Lower leg skin (tissue), 4 donors: ENCODE measurements at regions not wholly inside any gene's neighbourhood (a gene's known extent, or its start where the extent isn't known, plus 50 kb on each side); places are given as distances from the start of the nearest gene placed in this dataset.

ENCODE experiments used
- DNase-seq, 2 donors: peaks; one replicate each; pipeline ENCODE4 v3.0.0-alpha.2; 2019; ENCODE audit warnings: low spot score in 2 of 2
- H3K4me3 ChIP-seq: fragments of 200-600 bp; sonication (generic); 2 replicates; pipeline ENCODE4 v1.5.1; 2017; ENCODE audit warnings: mild to moderate bottlenecking, low read depth; ENCODE audit not compliant: poor library complexity, severe bottlenecking
- POLR2A ChIP-seq, 2 donors: fragments of 450-650 bp; IDR thresholded peaks; one replicate each; pipeline ENCODE4 v1.6.1; 2016 to 2017; ENCODE audit warnings: antibody characterized with exemption in 2 of 2, mild to moderate bottlenecking in 1 of 2, moderate library complexity in 1 of 2
- WGBS, 2 donors: methylation state at CpG; one replicate each; pipeline ENCODE4 v1.1.5; 2018; 5-methylcytosine and 5-hydroxymethylcytosine counted together
- intact Hi-C: fragments of 100-400 bp; cut with DNase I; formaldehyde crosslinking; loops from one replicate; pipeline ENCODE4 v1.15.0; 2023; ENCODE audit warnings: low total_unique reads
- TF ChIP-seq, protein P1 (sequence below), 3 donors: fragments of 450-650 bp; IDR thresholded peaks; one replicate each; pipeline ENCODE4 v1.5.1; 2016; ENCODE audit warnings: antibody characterized with exemption in 3 of 3, mild to moderate bottlenecking in 3 of 3, moderate library complexity in 2 of 3

DNA sequence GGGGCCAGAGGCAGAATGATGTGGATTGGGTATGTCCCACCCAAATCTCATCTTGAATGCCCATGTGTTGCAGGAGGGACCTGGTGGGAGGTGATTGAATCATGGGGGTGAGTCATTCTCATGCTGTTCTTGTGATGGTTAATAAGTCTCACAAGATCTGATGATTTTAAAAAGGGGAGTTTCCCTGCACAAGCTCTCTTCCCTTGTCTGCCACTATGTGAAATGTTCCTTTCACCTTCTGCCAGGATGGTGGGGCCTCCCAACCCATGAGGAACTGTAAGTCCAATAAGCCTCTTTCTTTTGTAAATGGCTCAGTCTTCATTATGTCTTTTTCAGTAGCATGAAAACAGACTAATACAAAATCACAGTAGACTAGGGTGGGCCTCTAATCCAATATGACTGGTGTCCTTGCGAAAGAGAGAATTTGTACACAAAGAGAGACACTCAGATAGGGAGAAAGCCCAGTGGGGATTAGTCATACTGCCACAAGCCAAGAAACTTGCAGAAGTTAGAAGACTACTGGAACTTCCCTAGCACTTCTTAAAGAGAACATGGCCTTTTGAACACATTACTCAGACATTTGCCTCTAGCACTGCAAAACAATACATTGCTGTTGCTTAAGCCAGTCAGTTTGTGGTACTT is 68.4 kb downstream of the ANXA1 start:
- 39 to 47% methylated on average over 1 of the region's 1 CpG for WGBS, 2 donors
- no peak for TF ChIP-seq POLR2A (IDR thresholded peaks at IDR 0.05)
- TF ChIP-seq, protein P1, sequence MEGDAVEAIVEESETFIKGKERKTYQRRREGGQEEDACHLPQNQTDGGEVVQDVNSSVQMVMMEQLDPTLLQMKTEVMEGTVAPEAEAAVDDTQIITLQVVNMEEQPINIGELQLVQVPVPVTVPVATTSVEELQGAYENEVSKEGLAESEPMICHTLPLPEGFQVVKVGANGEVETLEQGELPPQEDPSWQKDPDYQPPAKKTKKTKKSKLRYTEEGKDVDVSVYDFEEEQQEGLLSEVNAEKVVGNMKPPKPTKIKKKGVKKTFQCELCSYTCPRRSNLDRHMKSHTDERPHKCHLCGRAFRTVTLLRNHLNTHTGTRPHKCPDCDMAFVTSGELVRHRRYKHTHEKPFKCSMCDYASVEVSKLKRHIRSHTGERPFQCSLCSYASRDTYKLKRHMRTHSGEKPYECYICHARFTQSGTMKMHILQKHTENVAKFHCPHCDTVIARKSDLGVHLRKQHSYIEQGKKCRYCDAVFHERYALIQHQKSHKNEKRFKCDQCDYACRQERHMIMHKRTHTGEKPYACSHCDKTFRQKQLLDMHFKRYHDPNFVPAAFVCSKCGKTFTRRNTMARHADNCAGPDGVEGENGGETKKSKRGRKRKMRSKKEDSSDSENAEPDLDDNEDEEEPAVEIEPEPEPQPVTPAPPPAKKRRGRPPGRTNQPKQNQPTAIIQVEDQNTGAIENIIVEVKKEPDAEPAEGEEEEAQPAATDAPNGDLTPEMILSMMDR (IDR thresholded peaks at IDR 0.05): no peak
- intact Hi-C loops: no loop called here
- peak in 1 of 2 donors; percentile 32 for DNase-seq
- no peak overlapping the region for H3K4me3 ChIP-seq

DNA sequence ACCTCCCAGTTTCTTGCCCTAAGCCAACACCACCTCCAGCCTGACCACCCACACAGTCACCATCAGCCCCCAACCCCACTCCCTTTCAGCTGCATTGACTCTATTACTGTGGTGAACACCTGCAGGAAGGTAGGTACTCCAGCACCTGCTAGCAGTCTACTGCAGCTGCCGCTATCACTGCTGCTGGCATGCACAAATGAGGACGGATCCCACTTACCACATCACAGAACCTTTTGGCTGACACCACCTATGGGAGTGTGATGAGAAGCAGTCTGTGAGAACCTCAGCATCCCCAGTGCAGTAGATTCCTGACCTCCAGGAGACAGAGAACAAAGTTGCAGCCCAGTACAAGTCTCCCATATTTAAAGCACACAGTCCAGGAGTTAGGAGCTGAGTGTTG is 71.9 kb downstream of the ANXA1 start:
- no peak for TF ChIP-seq POLR2A (IDR thresholded peaks at IDR 0.05)
- TF ChIP-seq, protein P1 (IDR thresholded peaks at IDR 0.05): no peak
- no peak for DNase-seq
- H3K4me3 ChIP-seq: no peak overlapping the region
- WGBS, 2 donors: 72 to 79% methylated on average over 2 of the region's 2 CpGs
- intact Hi-C loops: no loop called here

DNA sequence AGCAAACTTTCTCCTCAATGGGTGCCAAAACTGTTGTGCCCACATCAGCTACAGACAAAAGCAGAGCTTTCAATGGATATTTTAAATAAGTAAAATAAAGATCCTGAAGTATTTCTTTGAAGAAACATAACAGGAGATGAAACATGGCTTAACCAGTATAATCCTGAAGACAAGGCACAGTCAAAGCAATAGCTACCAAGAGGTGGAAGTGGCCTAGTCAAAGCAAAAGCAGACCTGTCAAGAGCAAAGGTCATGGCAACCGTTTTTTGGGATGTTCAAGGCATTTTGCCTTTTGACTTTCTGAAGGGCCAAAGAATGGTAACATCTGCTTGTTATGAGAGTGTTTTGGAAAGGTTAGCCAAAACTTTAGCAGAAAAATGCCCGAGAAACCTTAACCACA is 77.9 kb downstream of the ANXA1 start:
- no peak for DNase-seq
- WGBS, 2 donors: 49 to 60% methylated on average over 2 of the region's 2 CpGs
- intact Hi-C loops: no loop called here
- no peak overlapping the region for H3K4me3 ChIP-seq
- TF ChIP-seq POLR2A (IDR thresholded peaks at IDR 0.05): no peak
- TF ChIP-seq, protein P1 (IDR thresholded peaks at IDR 0.05): no peak

DNA sequence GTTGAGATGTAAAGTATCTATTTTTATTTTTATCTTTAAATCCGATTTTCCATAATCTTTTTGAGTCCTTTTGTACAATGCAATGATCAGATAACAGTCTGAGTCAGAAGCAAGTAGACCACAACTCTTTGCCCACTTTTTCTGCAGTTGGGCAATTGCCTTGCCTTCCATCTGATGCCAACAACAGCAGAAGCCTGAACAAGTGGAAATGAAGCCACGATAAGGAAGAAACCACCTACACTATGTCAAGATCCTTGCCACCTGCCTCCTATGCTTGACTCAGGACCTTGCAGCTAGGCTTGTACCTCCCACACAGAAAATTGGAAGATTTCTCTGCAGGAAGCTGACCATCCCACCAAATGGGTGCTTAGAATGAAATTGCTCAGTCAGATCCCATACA is 78.6 kb downstream of the ANXA1 start:
- DNase-seq: no peak
- TF ChIP-seq, protein P1 (IDR thresholded peaks at IDR 0.05): no peak
- no peak for TF ChIP-seq POLR2A (IDR thresholded peaks at IDR 0.05)
- no peak overlapping the region for H3K4me3 ChIP-seq
- 53 to 56% methylated on average over 2 of the region's 2 CpGs for WGBS, 2 donors
- intact Hi-C loops: no loop called here

DNA sequence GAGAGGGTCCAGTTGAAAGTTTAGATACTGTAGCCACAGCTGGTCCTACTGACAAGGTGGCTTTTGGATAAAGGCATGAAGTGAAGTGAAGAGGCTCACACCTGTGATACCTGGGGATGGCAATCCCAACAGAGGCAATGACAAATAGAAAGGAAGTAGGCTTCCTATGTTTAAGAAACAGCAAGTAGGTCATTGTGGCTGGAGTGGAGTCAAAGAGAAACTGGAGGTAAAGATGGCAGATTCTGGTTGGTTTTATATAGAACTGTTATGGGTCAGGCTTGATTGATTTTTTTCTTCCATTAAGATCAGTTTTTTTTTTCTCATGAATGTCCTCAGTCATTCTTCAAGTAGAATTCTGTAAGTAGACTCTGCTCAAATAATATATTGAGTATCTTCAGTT is 79.5 kb downstream of the ANXA1 start:
- no peak for TF ChIP-seq POLR2A (IDR thresholded peaks at IDR 0.05)
- TF ChIP-seq, protein P1 (IDR thresholded peaks at IDR 0.05): no peak
- intact Hi-C loops: no loop called here
- H3K4me3 ChIP-seq: no peak overlapping the region
- no peak for DNase-seq

DNA sequence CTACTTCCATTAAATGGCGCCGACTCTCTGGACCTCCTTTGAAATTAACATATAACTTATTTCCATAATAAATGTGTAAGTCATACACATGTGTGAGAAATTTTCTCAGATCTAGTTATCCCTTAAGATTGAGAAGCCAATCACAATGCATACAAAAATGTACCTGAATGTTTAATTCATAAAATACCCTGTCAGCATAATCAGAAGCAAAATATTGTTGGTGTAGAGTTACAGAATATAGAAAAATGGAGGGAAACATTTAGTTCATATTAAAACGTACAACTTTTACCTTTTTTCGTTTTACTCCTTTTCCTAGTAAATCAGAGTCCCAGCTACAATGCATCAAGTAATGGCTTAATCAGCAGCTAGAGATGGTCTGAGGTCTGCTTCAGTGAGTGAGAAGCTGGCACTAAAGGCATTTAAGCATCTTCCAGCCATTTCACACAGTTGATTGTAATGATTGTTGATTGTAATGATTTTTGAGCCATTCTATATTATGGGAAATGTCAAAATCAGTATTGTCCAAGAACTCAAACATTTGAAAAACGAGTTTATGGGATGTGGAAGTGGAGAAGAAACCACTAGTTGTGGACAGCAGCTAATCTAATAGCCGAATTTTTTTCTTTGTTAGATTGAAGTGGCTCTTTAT is 81.8 kb downstream of the ANXA1 start:
- WGBS, 2 donors: 79 to 81% methylated on average over 6 of the region's 6 CpGs
- TF ChIP-seq POLR2A (IDR thresholded peaks at IDR 0.05): no peak
- TF ChIP-seq, protein P1 (IDR thresholded peaks at IDR 0.05): no peak
- intact Hi-C loops: no loop called here
- H3K4me3 ChIP-seq: no peak overlapping the region
- DNase-seq: no peak
